ENCODE measurements at regions not wholly inside any gene's neighbourhood (a gene's known extent, or its start where the extent isn't known, plus 50 kb on each side); places are given as distances from the start of the nearest gene placed in this dataset.
"Not testable (repeated sequence)": the region's sequence is repeated elsewhere in the genome, so short reads cannot be mapped to it uniquely, and the experiment has no call there.

DNA sequence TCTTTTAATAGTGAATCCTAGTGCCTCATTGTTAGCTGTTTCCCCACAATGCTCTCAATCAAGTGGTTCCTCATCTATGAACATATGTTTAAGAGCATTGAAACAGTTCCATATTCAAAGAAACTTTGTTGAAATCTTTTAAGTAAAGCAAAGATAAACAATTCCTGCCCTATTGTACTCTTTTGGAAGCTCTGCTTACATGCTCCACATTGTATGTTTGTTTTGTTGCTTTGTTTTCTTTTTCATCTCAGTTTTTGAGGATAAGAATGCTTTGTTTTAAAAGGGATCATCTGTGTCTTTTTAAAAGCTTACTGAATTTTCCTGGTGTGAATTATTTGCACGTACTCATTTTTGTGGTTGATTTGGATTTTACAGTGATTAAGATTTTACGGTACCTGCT, 132.2 kb upstream of the MARCKS start:
- TF ChIP-seq, protein P1, sequence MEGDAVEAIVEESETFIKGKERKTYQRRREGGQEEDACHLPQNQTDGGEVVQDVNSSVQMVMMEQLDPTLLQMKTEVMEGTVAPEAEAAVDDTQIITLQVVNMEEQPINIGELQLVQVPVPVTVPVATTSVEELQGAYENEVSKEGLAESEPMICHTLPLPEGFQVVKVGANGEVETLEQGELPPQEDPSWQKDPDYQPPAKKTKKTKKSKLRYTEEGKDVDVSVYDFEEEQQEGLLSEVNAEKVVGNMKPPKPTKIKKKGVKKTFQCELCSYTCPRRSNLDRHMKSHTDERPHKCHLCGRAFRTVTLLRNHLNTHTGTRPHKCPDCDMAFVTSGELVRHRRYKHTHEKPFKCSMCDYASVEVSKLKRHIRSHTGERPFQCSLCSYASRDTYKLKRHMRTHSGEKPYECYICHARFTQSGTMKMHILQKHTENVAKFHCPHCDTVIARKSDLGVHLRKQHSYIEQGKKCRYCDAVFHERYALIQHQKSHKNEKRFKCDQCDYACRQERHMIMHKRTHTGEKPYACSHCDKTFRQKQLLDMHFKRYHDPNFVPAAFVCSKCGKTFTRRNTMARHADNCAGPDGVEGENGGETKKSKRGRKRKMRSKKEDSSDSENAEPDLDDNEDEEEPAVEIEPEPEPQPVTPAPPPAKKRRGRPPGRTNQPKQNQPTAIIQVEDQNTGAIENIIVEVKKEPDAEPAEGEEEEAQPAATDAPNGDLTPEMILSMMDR (IDR thresholded peaks at IDR 0.05; ENCODE audit: low read length), result not testable (repeated sequence)
- not testable (repeated sequence) for TF ChIP-seq EZH2 (IDR thresholded peaks at IDR 0.05; ENCODE audit: borderline replicate concordance, low read length)
